Kidney (tissue), 13 donors: ENCODE measurements at regions not wholly inside any gene's neighbourhood (a gene's known extent, or its start where the extent isn't known, plus 50 kb on each side); places are given as distances from the start of the nearest gene placed in this dataset.
"Not testable (repeated sequence)": the region's sequence is repeated elsewhere in the genome, so short reads cannot be mapped to it uniquely, and the experiment has no call there.

ENCODE experiments used
- DNase-seq, 5 donors: peaks; one replicate each; pipeline ENCODE4 v3.0.0-alpha.2; 2013 to 2020
- FAIRE-seq: peaks from 2 replicates; lab custom pipeline; 2012; peaks lifted over from hg19 to GRCh38; lab: Jason Lieb, UNC
- H3K27ac ChIP-seq, 2 donors: one replicate each; pipeline ENCODE4 v1.7.0; 2013; ENCODE audit warnings: low read depth in 2 of 2, low read length in 2 of 2, inconsistent platforms in 1 of 2
- H3K27me3 ChIP-seq: one replicate; pipeline ENCODE4 v1.7.1; 2013; ENCODE audit warnings: low read length, inconsistent platforms; ENCODE audit not compliant: control insufficient read depth, insufficient read depth
- H3K36me3 ChIP-seq, 3 donors: one replicate each; pipeline versions ENCODE4 v1.7.0 to v1.7.1; 2013; ENCODE audit warnings: low read length in 3 of 3, control low read depth in 1 of 3, inconsistent platforms in 1 of 3; ENCODE audit not compliant: insufficient read depth in 3 of 3, control insufficient read depth in 2 of 3
- H3K4me1 ChIP-seq, 3 donors: one replicate each; pipeline versions ENCODE4 v1.7.0 to v1.7.1; 2013; ENCODE audit warnings: low read length in 3 of 3, inconsistent platforms in 1 of 3, low read depth in 1 of 3; ENCODE audit not compliant: control insufficient read depth in 2 of 3, insufficient read depth in 2 of 3
- H3K4me3 ChIP-seq, 3 donors: one replicate each; pipeline versions ENCODE4 v1.7.0 to v1.8.1; 2013; ENCODE audit warnings: low read length in 3 of 3, control low read depth in 1 of 3, inconsistent platforms in 1 of 3
- H3K9ac ChIP-seq, 3 donors: one replicate each; pipeline versions ENCODE4 v1.7.0 to v1.7.1; 2013; ENCODE audit warnings: low read length in 3 of 3, control low read depth in 1 of 3, inconsistent platforms in 1 of 3
- H3K9me3 ChIP-seq, 3 donors: one replicate each; pipeline versions ENCODE4 v1.7.0 to v1.7.1; 2013; ENCODE audit warnings: low read length in 3 of 3, control low read depth in 1 of 3, inconsistent platforms in 1 of 3; ENCODE audit not compliant: control insufficient read depth in 2 of 3, insufficient read depth in 1 of 3
- CTCF ChIP-seq: IDR thresholded peaks from 3 replicates; pipeline ENCODE4 v1.5.1; 2012; ENCODE audit warnings: mild to moderate bottlenecking, moderate library complexity, borderline replicate concordance; ENCODE audit not compliant: insufficient read depth; ENCODE audit errors: extremely low read depth
- intact Hi-C: fragments of 100-400 bp; cut with DNase I; formaldehyde crosslinking; loops from one replicate; pipeline ENCODE4 v1.11.1; 2022
- donor health status: control.
- donor health status: control.
- donor health status: control.
- donor health status: control.
- donor health status: control.
- donor health status: DM: yes; HTN: yes; CAD: no.
- donor health status: Normal renal cell carcinoma (clear cell type).

- Histone ChIP-seq H3K9me3 (no peaks in the 10 kb centered on the region), H3K4me1 (no peaks in the 10 kb centered on the region), H3K27ac (no peak overlapping the region), H3K36me3 (no peaks in the 10 kb centered on the region), H3K9ac (no peak overlapping the region), H3K4me3 (no peak overlapping the region), H3K27me3 (no peaks in the 10 kb centered on the region)
- FAIRE-seq (peak; percentile 32), DNase-seq (peak in 2 of 5 donors; percentile 68 to 75)
- TF ChIP-seq CTCF, result peak; percentile 71
- intact Hi-C loops, result no loop called here
These were observed 156.7 kb downstream of the EVA1A start for GRCh38 chr2:75403991-75404428.

GRCh38 chr2:75396314-75396713 lies 164.4 kb downstream of the EVA1A start:
- no peak for DNase-seq
- no peak for FAIRE-seq

GRCh38 chr2:75394764-75395163 lies 166.0 kb downstream of the EVA1A start:
- DNase-seq, H3K27me3 ChIP-seq, H3K4me3 ChIP-seq, H3K9ac ChIP-seq, H3K4me1 ChIP-seq, H3K9me3 ChIP-seq, intact Hi-C loops, H3K27ac ChIP-seq, FAIRE-seq, H3K36me3 ChIP-seq: not testable (repeated sequence)

More at GRCh38 chr2:75396314-75396713, 164.4 kb downstream of the EVA1A start:
- H3K4me1 ChIP-seq, result no peaks in the 10 kb centered on the region
- H3K36me3 ChIP-seq, result no peaks in the 10 kb centered on the region
- H3K27ac ChIP-seq, result no peak overlapping the region
- no peak overlapping the region for H3K4me3 ChIP-seq
- no peak overlapping the region for H3K9ac ChIP-seq
- H3K9me3 ChIP-seq, result no peaks in the 10 kb centered on the region
- no peak for TF ChIP-seq CTCF
- no peaks in the 10 kb centered on the region for H3K27me3 ChIP-seq
- intact Hi-C loops, result no loop called here

GRCh38 chr2:75390169-75390568 lies 170.6 kb downstream of the EVA1A start:
- Histone ChIP-seq H3K4me1 (no peaks in the 10 kb centered on the region), H3K4me3 (no peak overlapping the region), H3K27me3 (no peaks in the 10 kb centered on the region), H3K27ac (no peak overlapping the region), H3K36me3 (no peaks in the 10 kb centered on the region), H3K9ac (no peak overlapping the region), H3K9me3 (no peaks in the 10 kb centered on the region)
- no peak for TF ChIP-seq CTCF
- FAIRE-seq (no peak), DNase-seq (peak in 3 of 5 donors; percentile 24 to 33 (median 27))
- intact Hi-C loops, result no loop called here
